Liver (tissue), 8 donors: ENCODE measurements at regions not wholly inside any gene's neighbourhood (a gene's known extent, or its start where the extent isn't known, plus 50 kb on each side); places are given as distances from the start of the nearest gene placed in this dataset.

Source experiments
- DNase-seq: peaks from one replicate; pipeline ENCODE4 v3.0.0-alpha.2; 2017; ENCODE audit warnings: low spot score
- H3K27ac ChIP-seq, 2 donors: one replicate each; pipeline ENCODE4 v1.7.0; 2013; ENCODE audit warnings: inconsistent platforms in 2 of 2, low read length in 2 of 2, control low read depth in 1 of 2, low read depth in 1 of 2, mild to moderate bottlenecking in 1 of 2
- H3K27me3 ChIP-seq, 4 donors: one replicate each; pipeline versions ENCODE4 v1.6.1 to v1.7.0; 2013; ENCODE audit warnings: low read length in 3 of 4, inconsistent platforms in 1 of 4, mild to moderate bottlenecking in 1 of 4, moderate library complexity in 1 of 4; ENCODE audit not compliant: control insufficient read depth in 4 of 4, insufficient read depth in 4 of 4
- H3K36me3 ChIP-seq, 4 donors: one replicate each; pipeline versions ENCODE4 v1.6.1 to v1.7.0; 2013; ENCODE audit warnings: low read length in 3 of 4, mild to moderate bottlenecking in 3 of 4, low read depth in 1 of 4, moderate library complexity in 1 of 4; ENCODE audit not compliant: control insufficient read depth in 4 of 4, insufficient read depth in 3 of 4
- H3K4me1 ChIP-seq, 4 donors: one replicate each; pipeline versions ENCODE4 v1.6.1 to v1.7.0; 2013; ENCODE audit warnings: low read length in 3 of 4, mild to moderate bottlenecking in 3 of 4, moderate library complexity in 1 of 4; ENCODE audit not compliant: control insufficient read depth in 4 of 4, insufficient read depth in 4 of 4
- H3K4me3 ChIP-seq, 3 donors: one replicate each; pipeline versions ENCODE4 v1.6.1 to v1.7.0; 2013; ENCODE audit warnings: low read length in 3 of 3, control low read depth in 1 of 3, low read depth in 1 of 3, mild to moderate bottlenecking in 1 of 3
- H3K9ac ChIP-seq, 2 donors: one replicate each; pipeline ENCODE4 v1.7.0; 2013; ENCODE audit warnings: low read length in 2 of 2, mild to moderate bottlenecking in 2 of 2, moderate library complexity in 2 of 2, control low read depth in 1 of 2, low read depth in 1 of 2
- H3K9me3 ChIP-seq, 4 donors: one replicate each; pipeline versions ENCODE4 v1.6.1 to v1.7.0; 2013; ENCODE audit warnings: low read length in 3 of 4; ENCODE audit not compliant: control insufficient read depth in 4 of 4
- ATF3 ChIP-seq: IDR thresholded peaks from 2 replicates; pipeline ENCODE4 v1.6.1; 2016; ENCODE audit warnings: antibody characterized with exemption
- CTCF ChIP-seq: fragments of 150-350 bp; IDR thresholded peaks from 2 replicates; pipeline ENCODE4 v1.5.1; 2017; ENCODE audit warnings: improper control_type of control experiment, low read depth, low read length; ENCODE audit not compliant: missing input control
- EGR1 ChIP-seq, 2 donors: IDR thresholded peaks; 2 replicates each; pipeline ENCODE4 v1.6.1; 2016 to 2018; ENCODE audit warnings: antibody characterized with exemption in 2 of 2, low read depth in 2 of 2
- FOXA1 ChIP-seq: IDR thresholded peaks from 2 replicates; pipeline ENCODE4 v1.6.1; 2016; ENCODE audit warnings: antibody characterized with exemption
- FOXA2 ChIP-seq: IDR thresholded peaks from 2 replicates; pipeline ENCODE4 v1.6.1; 2016; ENCODE audit warnings: antibody characterized with exemption
- GABPA ChIP-seq, 2 donors: IDR thresholded peaks in 1 of 2; conservative IDR thresholded peaks in 1 of 2; 2 replicates each; pipeline ENCODE4 v1.6.1; 2016; ENCODE audit warnings: antibody characterized with exemption in 2 of 2, mild to moderate bottlenecking in 1 of 2, moderate library complexity in 1 of 2
- HNF4A ChIP-seq, 2 donors: conservative IDR thresholded peaks; 2 replicates each; pipeline ENCODE4 v1.6.1; 2016; ENCODE audit warnings: antibody characterized with exemption in 2 of 2, mild to moderate bottlenecking in 2 of 2
- HNF4G ChIP-seq: IDR thresholded peaks from 2 replicates; pipeline ENCODE4 v1.6.1; 2016; ENCODE audit warnings: antibody characterized with exemption
- JUND ChIP-seq, 2 donors: IDR thresholded peaks; 2 replicates each; pipeline ENCODE4 v1.6.1; 2016; ENCODE audit warnings: antibody characterized with exemption in 2 of 2
- NR2F2 ChIP-seq: IDR thresholded peaks from 2 replicates; pipeline ENCODE4 v1.6.1; 2016; ENCODE audit warnings: antibody characterized with exemption
- RAD21 ChIP-seq, 2 donors: IDR thresholded peaks; 2 replicates each; pipeline ENCODE4 v1.6.1; 2016; ENCODE audit warnings: antibody characterized with exemption in 2 of 2, mild to moderate bottlenecking in 2 of 2
- REST ChIP-seq: IDR thresholded peaks from 2 replicates; pipeline ENCODE4 v1.6.1; 2016; ENCODE audit warnings: antibody characterized with exemption, mild to moderate bottlenecking
- RXRA ChIP-seq, 2 donors: IDR thresholded peaks; 2 replicates each; pipeline ENCODE4 v1.6.1; 2017 to 2018; ENCODE audit warnings: antibody characterized with exemption in 2 of 2, mild to moderate bottlenecking in 1 of 2
- SP1 ChIP-seq: IDR thresholded peaks from 2 replicates; pipeline ENCODE4 v1.6.1; 2018; ENCODE audit warnings: antibody characterized with exemption, mild to moderate bottlenecking
- TAF1 ChIP-seq: conservative IDR thresholded peaks from 2 replicates; pipeline ENCODE4 v1.6.1; 2016; ENCODE audit warnings: antibody characterized with exemption, mild to moderate bottlenecking
- YY1 ChIP-seq: IDR thresholded peaks from 2 replicates; pipeline ENCODE4 v1.6.1; 2016; ENCODE audit warnings: antibody characterized with exemption, mild to moderate bottlenecking
- ZBTB33 ChIP-seq: IDR thresholded peaks from 2 replicates; pipeline ENCODE4 v1.6.1; 2016; ENCODE audit warnings: antibody characterized with exemption
- WGBS: extraction: QIAGEN DNeasy Blood & Tissue Kit; methylation state at CpG from one replicate; pipeline ENCODE4 v1.1.7; 2013; 5-methylcytosine and 5-hydroxymethylcytosine counted together
- TF ChIP-seq, protein P1 (sequence below): IDR thresholded peaks from 2 replicates; pipeline ENCODE4 v1.6.1; 2016; ENCODE audit warnings: antibody characterized with exemption
- donor health status: healthy.
- donor health status: healthy.
- donor health status: healthy.
- donor health status: healthy.
- donor health status: healthy.

DNA sequence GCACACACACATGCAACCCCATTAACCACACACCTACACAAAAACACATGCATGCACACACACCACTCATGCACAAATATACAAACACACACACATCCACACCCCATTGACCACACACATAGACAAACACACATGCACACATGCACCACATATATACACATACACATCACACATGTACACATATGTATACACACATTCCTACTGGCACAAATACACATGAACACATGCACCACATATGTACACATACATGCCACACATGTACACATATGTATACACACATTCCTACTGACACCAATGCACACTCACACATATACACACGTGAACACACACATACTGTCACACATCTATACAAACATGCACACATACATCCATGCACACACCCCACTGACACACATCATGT, 212.5 kb upstream of the PPP2R2D start:
- H3K9ac ChIP-seq = no peak overlapping the region
- no peak for TF ChIP-seq SP1
- no peak for TF ChIP-seq FOXA2
- no peak for TF ChIP-seq NR2F2
- no peaks in the 10 kb centered on the region for H3K4me1 ChIP-seq
- no peaks in the 10 kb centered on the region for H3K27me3 ChIP-seq
- no peak for DNase-seq
- H3K36me3 ChIP-seq = no peaks in the 10 kb centered on the region
- H3K27ac ChIP-seq = no peak overlapping the region
- 87% methylated on average over 1 of the region's 1 CpG for WGBS
- no peak overlapping the region for H3K4me3 ChIP-seq
- no peaks in the 10 kb centered on the region for H3K9me3 ChIP-seq

DNA sequence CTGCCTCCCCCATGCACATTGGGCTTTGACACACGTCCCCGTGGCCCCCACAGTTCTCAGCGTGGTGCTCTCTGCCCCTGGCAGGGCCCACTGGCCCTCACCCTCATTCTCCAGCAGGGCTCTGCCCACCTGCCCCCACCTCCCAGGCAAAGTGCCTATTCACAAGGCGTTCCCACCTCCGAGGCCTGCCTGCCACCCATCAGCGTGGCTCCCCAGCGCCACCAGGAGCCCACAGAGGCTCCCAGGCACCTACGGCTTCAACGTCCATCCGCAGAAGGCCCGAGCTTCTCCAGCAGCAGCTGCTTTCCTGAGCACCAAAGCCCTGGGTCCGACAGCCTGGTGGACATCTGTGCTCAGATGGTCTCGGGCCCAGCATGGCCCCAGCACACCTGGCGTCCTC, 211.8 kb upstream of the PPP2R2D start:
- no peaks in the 10 kb centered on the region for H3K4me1 ChIP-seq
- no peak for DNase-seq

DNA sequence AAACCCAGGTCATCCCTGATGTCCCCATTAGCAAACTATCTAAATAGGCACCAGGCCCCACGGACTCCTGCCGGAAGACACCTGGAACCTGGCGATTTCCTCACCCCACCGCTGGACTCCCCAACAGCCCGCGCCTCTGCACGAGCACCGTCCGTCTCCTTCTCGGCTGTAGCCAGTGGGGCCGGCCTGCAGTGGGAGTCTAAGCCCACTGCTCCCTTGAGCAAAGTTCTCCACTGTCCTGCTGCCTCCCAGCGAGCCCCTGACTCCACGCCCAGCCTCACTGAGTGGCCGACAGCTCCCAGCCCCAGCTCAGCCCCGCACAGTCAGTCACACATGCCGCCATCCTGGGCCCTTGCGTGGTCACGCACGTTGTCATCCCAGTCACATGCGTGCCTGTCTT, 211.3 kb upstream of the PPP2R2D start:
- WGBS = 88% methylated on average over 20 of the region's 20 CpGs
- no peak for TF ChIP-seq EGR1 (IDR thresholded peaks at IDR 0.05; ENCODE audit: low read depth in 2 of 2)
- TF ChIP-seq RAD21 (IDR thresholded peaks at IDR 0.05) = no peak
- TF ChIP-seq, protein P1, sequence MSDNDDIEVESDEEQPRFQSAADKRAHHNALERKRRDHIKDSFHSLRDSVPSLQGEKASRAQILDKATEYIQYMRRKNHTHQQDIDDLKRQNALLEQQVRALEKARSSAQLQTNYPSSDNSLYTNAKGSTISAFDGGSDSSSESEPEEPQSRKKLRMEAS = no peak
- no peak for TF ChIP-seq ATF3
- TF ChIP-seq YY1 = no peak
- TF ChIP-seq HNF4A (conservative IDR thresholded peaks at IDR 0.05) = no peak
- TF ChIP-seq TAF1 = no peak
- no peak for TF ChIP-seq NR2F2
- no peak for TF ChIP-seq RXRA (IDR thresholded peaks at IDR 0.05)
- no peak for TF ChIP-seq CTCF
- TF ChIP-seq JUND (IDR thresholded peaks at IDR 0.05) = no peak
- no peak for TF ChIP-seq ZBTB33
- no peak for TF ChIP-seq FOXA1
- TF ChIP-seq SP1 = no peak
- TF ChIP-seq GABPA (IDR thresholded peaks at IDR 0.05 in 1 of 2, conservative IDR thresholded peaks at IDR 0.05 in 1 of 2) = no peak
- TF ChIP-seq FOXA2 = no peak
- no peak for TF ChIP-seq REST
- TF ChIP-seq HNF4G = no peak
- no peaks in the 10 kb centered on the region for H3K9me3 ChIP-seq
- H3K36me3 ChIP-seq = no peaks in the 10 kb centered on the region
- peaks cover 0 to 3% (median 0%) of the 10 kb centered on the region in 4 donors for H3K27me3 ChIP-seq
- no peak overlapping the region for H3K4me3 ChIP-seq
- no peak for DNase-seq
- no peak overlapping the region for H3K27ac ChIP-seq
- H3K4me1 ChIP-seq = no peaks in the 10 kb centered on the region
- H3K9ac ChIP-seq = no peak overlapping the region

More for the DNA sequence above, 211.8 kb upstream of the PPP2R2D start:
- Histone ChIP-seq H3K9me3 (no peaks in the 10 kb centered on the region), H3K27me3 (no peaks in the 10 kb centered on the region), H3K4me3 (no peak overlapping the region), H3K9ac (no peak overlapping the region), H3K36me3 (no peaks in the 10 kb centered on the region), H3K27ac (no peak overlapping the region)
- TF ChIP-seq GABPA (IDR thresholded peaks at IDR 0.05 in 1 of 2, conservative IDR thresholded peaks at IDR 0.05 in 1 of 2) = no peak
- no peak for TF ChIP-seq ATF3
- TF ChIP-seq RAD21 (IDR thresholded peaks at IDR 0.05) = no peak
- WGBS = 68% methylated on average over 14 of the region's 14 CpGs
